HEK293 (cell line): ENCODE measurements at regions not wholly inside any gene's neighbourhood (a gene's known extent, or its start where the extent isn't known, plus 50 kb on each side); places are given as distances from the start of the nearest gene placed in this dataset.

Source experiments
- CTCF ChIA-PET: fragments of 350-600 bp; formaldehyde crosslinking; extraction: SDS; loops from one replicate; lab custom pipeline; 2021; ENCODE audit warnings: antibody characterized with exemption; lab: Yijun Ruan, JAX
- POLR2A ChIA-PET: fragments of 300-600 bp; formaldehyde crosslinking; extraction: SDS; loops from one replicate; lab custom pipeline; 2020; ENCODE audit warnings: antibody characterized with exemption, inconsistent platforms; lab: Yijun Ruan, JAX
- H3K27ac ChIP-seq: fragments of 200-500 bp; sonication (Bioruptor generic); 2 replicates; pipeline ENCODE4 v1.5.1; 2014; ENCODE audit warnings: low read depth, low read length, control low read depth, inconsistent platforms; ENCODE audit errors: extremely low read depth
- H3K36me3 ChIP-seq, 2 experiments: fragments of 200-500 bp in 1 of 2; sonication (Bioruptor generic) in 1 of 2; 1 replicate in 1 of 2; 2 replicates in 1 of 2; pipeline ENCODE4 v1.5.1; 2014 to 2017; ENCODE audit warnings: inconsistent platforms in 2 of 2, low read length in 2 of 2; ENCODE audit not compliant: control insufficient read depth in 2 of 2, insufficient read depth in 1 of 2
- H3K4me1 ChIP-seq: fragments of 200-500 bp; sonication (Bioruptor generic); 2 replicates; pipeline ENCODE4 v1.5.1; 2014; ENCODE audit warnings: mild to moderate bottlenecking, low read length, inconsistent platforms; ENCODE audit not compliant: control insufficient read depth, insufficient read depth
- H3K4me3 ChIP-seq: 2 replicates; pipeline ENCODE4 v1.5.1; 2011; ENCODE audit warnings: low read depth, mild to moderate bottlenecking, control low read depth, low read length, moderate library complexity
- H3K9me3 ChIP-seq: fragments of 200-500 bp; sonication (Bioruptor generic); 2 replicates; pipeline ENCODE4 v1.5.1; 2014; ENCODE audit warnings: low read depth, low read length, inconsistent platforms; ENCODE audit not compliant: control insufficient read depth, insufficient read depth
- BCL11B ChIP-seq: fragments of 450-650 bp; formaldehyde crosslinking; IDR thresholded peaks from 2 replicates; pipeline ENCODE4 v1.5.1; 2016; ENCODE audit warnings: low read depth, missing biosample characterization, missing genetic modification characterization
- ELK4 ChIP-seq: IDR thresholded peaks from 2 replicates; pipeline ENCODE4 v1.6.1; 2011; ENCODE audit warnings: mild to moderate bottlenecking, low read depth, low read length, borderline replicate concordance
- MZF1 ChIP-seq: fragments of 450-650 bp; formaldehyde crosslinking; IDR thresholded peaks from 2 replicates; pipeline ENCODE4 v1.5.1; 2017; ENCODE audit warnings: missing biosample characterization, missing genetic modification characterization, borderline replicate concordance
- TRIM28 ChIP-seq: IDR thresholded peaks from 2 replicates; pipeline ENCODE4 v1.6.1; 2011; ENCODE audit warnings: low read length, control low read depth, borderline replicate concordance
- ZBTB26 ChIP-seq: fragments of 450-650 bp; formaldehyde crosslinking; optimal IDR thresholded peaks from 2 replicates; pipeline ENCODE3; 2016; ENCODE audit warnings: missing biosample characterization, mild to moderate bottlenecking, missing genetic modification characterization
- ZFP41 ChIP-seq: fragments of 450-650 bp; formaldehyde crosslinking; IDR thresholded peaks from 2 replicates; pipeline ENCODE4 v1.5.1; 2016; ENCODE audit warnings: missing biosample characterization, missing genetic modification characterization, borderline replicate concordance
- ZNF132 ChIP-seq: fragments of 450-650 bp; formaldehyde crosslinking; IDR thresholded peaks from 2 replicates; pipeline ENCODE4 v1.5.1; 2017; ENCODE audit warnings: missing biosample characterization, missing genetic modification characterization, borderline replicate concordance
- ZNF175 ChIP-seq: fragments of 450-650 bp; formaldehyde crosslinking; IDR thresholded peaks from 2 replicates; pipeline ENCODE4 v1.5.1; 2016; ENCODE audit warnings: missing biosample characterization, missing genetic modification characterization
- ZNF2 ChIP-seq: fragments of 450-650 bp; formaldehyde crosslinking; IDR thresholded peaks from 2 replicates; pipeline ENCODE4 v1.5.1; 2016; ENCODE audit warnings: missing biosample characterization, missing genetic modification characterization
- ZNF280C ChIP-seq: fragments of 450-650 bp; formaldehyde crosslinking; IDR thresholded peaks from 2 replicates; pipeline ENCODE4 v1.5.1; 2016; ENCODE audit warnings: missing biosample characterization, missing genetic modification characterization
- ZNF324 ChIP-seq: fragments of 450-650 bp; formaldehyde crosslinking; IDR thresholded peaks from 2 replicates; pipeline ENCODE4 v1.5.1; 2016; ENCODE audit warnings: missing biosample characterization, missing genetic modification characterization
- ZNF423 ChIP-seq: fragments of 450-650 bp; formaldehyde crosslinking; IDR thresholded peaks from 2 replicates; pipeline ENCODE4 v1.5.1; 2016; ENCODE audit warnings: missing biosample characterization, missing genetic modification characterization
- ZNF48 ChIP-seq: fragments of 450-650 bp; formaldehyde crosslinking; IDR thresholded peaks from 2 replicates; pipeline ENCODE4 v1.5.1; 2016; ENCODE audit warnings: missing biosample characterization, missing genetic modification characterization
- ZNF549 ChIP-seq: fragments of 450-650 bp; IDR thresholded peaks from 2 replicates; pipeline ENCODE4 v1.5.1; 2018; ENCODE audit warnings: missing biosample characterization, missing genetic modification characterization, mild to moderate bottlenecking, inconsistent platforms, moderate library complexity
- ZNF629 ChIP-seq: fragments of 450-650 bp; formaldehyde crosslinking; IDR thresholded peaks from 2 replicates; pipeline ENCODE4 v1.5.1; 2017; ENCODE audit warnings: missing biosample characterization, missing genetic modification characterization
- TF ChIP-seq, protein P1 (sequence below): fragments of 450-650 bp; formaldehyde crosslinking; IDR thresholded peaks from 2 replicates; pipeline ENCODE4 v1.5.1; 2016; ENCODE audit warnings: missing biosample characterization, missing genetic modification characterization, low read depth
- TF ChIP-seq, protein P2 (sequence below): fragments of 450-650 bp; formaldehyde crosslinking; IDR thresholded peaks from 2 replicates; pipeline ENCODE4 v1.5.1; 2016; ENCODE audit warnings: missing biosample characterization, missing genetic modification characterization
- TF ChIP-seq, protein P3 (sequence below): fragments of 450-650 bp; formaldehyde crosslinking; IDR thresholded peaks from 2 replicates; pipeline ENCODE4 v1.5.1; 2016; ENCODE audit warnings: missing biosample characterization, missing genetic modification characterization

DNA sequence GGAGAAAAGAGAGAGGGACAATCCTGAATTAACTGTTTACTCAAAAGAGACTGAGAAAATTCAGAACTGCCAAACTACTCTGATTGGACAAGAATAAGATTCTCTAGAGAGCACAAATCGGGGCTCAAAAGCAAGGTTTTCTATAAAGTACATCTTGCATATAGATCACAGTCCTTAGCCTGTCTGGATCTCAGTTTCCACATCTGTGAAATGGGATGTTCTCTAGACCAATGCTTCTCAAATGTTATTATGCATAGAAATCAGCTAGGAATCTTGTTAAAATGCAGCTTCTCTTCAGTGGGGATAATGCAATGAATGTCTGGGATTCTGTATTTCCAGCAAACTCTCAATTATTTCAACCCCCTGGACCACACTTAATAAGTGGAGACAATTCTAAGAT, 231.6 kb downstream of the ESM1 start:
- no peaks in the 10 kb centered on the region for H3K9me3 ChIP-seq
- no peak overlapping the region for H3K27ac ChIP-seq
- H3K36me3 ChIP-seq: no peaks in the 10 kb centered on the region
- no peak overlapping the region for H3K4me3 ChIP-seq
- ChIA-PET POLR2A (no interaction called here), CTCF (no interaction called here)
- H3K4me1 ChIP-seq: no peaks in the 10 kb centered on the region
- TF ChIP-seq ZBTB26 (tag by site-specific recombination) (no peak), ZNF324 (tag by site-specific recombination) (no peak), ZFP41 (tag by site-specific recombination) (no peak), ZNF132 (tag by site-specific recombination) (no peak)
- TF ChIP-seq, protein P1, sequence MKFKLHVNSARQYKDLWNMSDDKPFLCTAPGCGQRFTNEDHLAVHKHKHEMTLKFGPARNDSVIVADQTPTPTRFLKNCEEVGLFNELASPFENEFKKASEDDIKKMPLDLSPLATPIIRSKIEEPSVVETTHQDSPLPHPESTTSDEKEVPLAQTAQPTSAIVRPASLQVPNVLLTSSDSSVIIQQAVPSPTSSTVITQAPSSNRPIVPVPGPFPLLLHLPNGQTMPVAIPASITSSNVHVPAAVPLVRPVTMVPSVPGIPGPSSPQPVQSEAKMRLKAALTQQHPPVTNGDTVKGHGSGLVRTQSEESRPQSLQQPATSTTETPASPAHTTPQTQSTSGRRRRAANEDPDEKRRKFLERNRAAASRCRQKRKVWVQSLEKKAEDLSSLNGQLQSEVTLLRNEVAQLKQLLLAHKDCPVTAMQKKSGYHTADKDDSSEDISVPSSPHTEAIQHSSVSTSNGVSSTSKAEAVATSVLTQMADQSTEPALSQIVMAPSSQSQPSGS (tag by site-specific recombination): no peak

- Histone ChIP-seq H3K36me3 (no peaks in the 10 kb centered on the region), H3K27ac (no peak overlapping the region), H3K4me1 (no peaks in the 10 kb centered on the region), H3K9me3 (no peaks in the 10 kb centered on the region), H3K4me3 (no peak overlapping the region)
- POLR2A ChIA-PET: no interaction called here
- TF ChIP-seq ZNF280C (tag by site-specific recombination) (no peak), ZNF423 (no peak), ZNF629 (tag by site-specific recombination) (no peak), ZNF549 (tag by site-specific recombination) (no peak), ZNF175 (tag by site-specific recombination) (no peak), ZNF2 (tag by site-specific recombination) (no peak), ZNF48 (tag by site-specific recombination) (no peak), ELK4 (no peak), TRIM28 (no peak), MZF1 (tag by site-specific recombination) (no peak), BCL11B (tag by site-specific recombination) (no peak)
- TF ChIP-seq, protein P2, sequence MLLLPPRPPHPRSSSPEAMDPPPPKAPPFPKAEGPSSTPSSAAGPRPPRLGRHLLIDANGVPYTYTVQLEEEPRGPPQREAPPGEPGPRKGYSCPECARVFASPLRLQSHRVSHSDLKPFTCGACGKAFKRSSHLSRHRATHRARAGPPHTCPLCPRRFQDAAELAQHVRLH (tag by site-specific recombination): no peak
- TF ChIP-seq, protein P3, sequence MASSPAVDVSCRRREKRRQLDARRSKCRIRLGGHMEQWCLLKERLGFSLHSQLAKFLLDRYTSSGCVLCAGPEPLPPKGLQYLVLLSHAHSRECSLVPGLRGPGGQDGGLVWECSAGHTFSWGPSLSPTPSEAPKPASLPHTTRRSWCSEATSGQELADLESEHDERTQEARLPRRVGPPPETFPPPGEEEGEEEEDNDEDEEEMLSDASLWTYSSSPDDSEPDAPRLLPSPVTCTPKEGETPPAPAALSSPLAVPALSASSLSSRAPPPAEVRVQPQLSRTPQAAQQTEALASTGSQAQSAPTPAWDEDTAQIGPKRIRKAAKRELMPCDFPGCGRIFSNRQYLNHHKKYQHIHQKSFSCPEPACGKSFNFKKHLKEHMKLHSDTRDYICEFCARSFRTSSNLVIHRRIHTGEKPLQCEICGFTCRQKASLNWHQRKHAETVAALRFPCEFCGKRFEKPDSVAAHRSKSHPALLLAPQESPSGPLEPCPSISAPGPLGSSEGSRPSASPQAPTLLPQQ (tag by site-specific recombination): no peak
- CTCF ChIA-PET: no interaction called here
Measured at GRCh38 chr5:54753034-54753433, 232.4 kb downstream of the ESM1 start.
